ENCODE measurements at regions not wholly inside any gene's neighbourhood (a gene's known extent, or its start where the extent isn't known, plus 50 kb on each side); places are given as distances from the start of the nearest gene placed in this dataset.

DNA sequence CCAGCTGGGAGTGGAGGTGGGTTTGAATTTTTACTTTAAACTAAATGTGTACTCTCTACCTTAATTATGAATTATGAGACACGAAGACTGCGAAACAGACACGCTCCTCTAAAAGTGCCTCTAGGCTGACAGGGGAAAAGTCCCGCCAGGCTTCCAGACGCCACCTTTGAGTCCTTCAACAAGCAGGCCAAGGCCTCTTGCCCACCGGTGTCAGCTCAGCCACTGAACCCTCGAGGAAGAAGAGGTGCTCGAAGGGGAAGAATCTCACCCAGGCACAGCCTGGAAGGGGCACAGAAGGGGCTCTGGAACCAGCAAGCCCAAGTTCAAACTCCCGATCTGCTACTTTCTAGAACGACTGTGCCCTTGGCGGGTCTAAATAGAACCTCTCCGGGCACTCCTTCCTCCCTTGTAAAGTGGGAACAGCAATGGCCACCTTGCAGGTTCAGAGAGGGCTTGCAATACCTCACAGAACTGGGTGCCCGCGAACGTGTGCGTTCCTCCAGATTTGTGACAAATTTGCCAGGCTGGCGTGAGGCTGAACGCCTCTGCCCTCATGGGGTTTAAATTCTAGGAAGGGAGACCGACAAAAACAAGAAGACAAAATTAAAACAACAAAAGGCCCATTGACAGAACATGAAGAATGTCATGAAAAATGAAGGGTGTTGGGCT lies 158.5 kb upstream of the GRK3 start:
- Histone ChIP-seq H3K9me3 (ENCODE audit: low read length) (no peaks in the 10 kb centered on the region), H3K27ac (ENCODE audit: low read length) (no peak overlapping the region), H3K79me2 (replicated peaks; ENCODE audit: insufficient read depth, low read length) (peaks cover 8% of the 10 kb centered on the region), H3K27me3 (ENCODE audit: insufficient read depth, low read depth, low read length) (no peaks in the 10 kb centered on the region), H3K4me2 (ENCODE audit: low read length) (peak overlapping the region; percentile 62), H2AFZ (ENCODE audit: low read depth, low read length) (no peak overlapping the region), H3K9me2 (ENCODE audit: insufficient read depth, low read length) (no peaks in the 10 kb centered on the region), H3K36me3 (ENCODE audit: insufficient read depth, low read length) (no peaks in the 10 kb centered on the region), H3F3A (ENCODE audit: insufficient read depth, low read length, poor library complexity, severe bottlenecking) (no peaks in the 10 kb centered on the region), H3K9ac (ENCODE audit: low read length) (peak overlapping the region; percentile 68), H4K20me1 (ENCODE audit: insufficient read depth) (no peaks in the 10 kb centered on the region), H3K4me3 (ENCODE audit: low read length) (peak overlapping the region; percentile 75)
- TF ChIP-seq MXI1 (conservative IDR thresholded peaks at IDR 0.05; ENCODE audit: poor library complexity, severe bottlenecking), result no peak

GRCh38 chr22:25406510-25407210 lies 157.8 kb upstream of the GRK3 start:
- H3K36me3 ChIP-seq (ENCODE audit: insufficient read depth, low read length), result no peaks in the 10 kb centered on the region
- H3K9ac ChIP-seq (ENCODE audit: low read length), result no peak overlapping the region
- H3K27ac ChIP-seq (ENCODE audit: low read length), result no peak overlapping the region
- no peaks in the 10 kb centered on the region for H3K27me3 ChIP-seq (ENCODE audit: insufficient read depth, low read depth, low read length)
- H3K4me3 ChIP-seq (ENCODE audit: low read length), result no peak overlapping the region
- no peaks in the 10 kb centered on the region for H3K9me2 ChIP-seq (ENCODE audit: insufficient read depth, low read length)
- no peaks in the 10 kb centered on the region for H3K9me3 ChIP-seq (ENCODE audit: low read length)
- no peaks in the 10 kb centered on the region for H3F3A ChIP-seq (ENCODE audit: insufficient read depth, low read length, poor library complexity, severe bottlenecking)
- H3K4me2 ChIP-seq (ENCODE audit: low read length), result no peak overlapping the region
- TF ChIP-seq, protein P1, sequence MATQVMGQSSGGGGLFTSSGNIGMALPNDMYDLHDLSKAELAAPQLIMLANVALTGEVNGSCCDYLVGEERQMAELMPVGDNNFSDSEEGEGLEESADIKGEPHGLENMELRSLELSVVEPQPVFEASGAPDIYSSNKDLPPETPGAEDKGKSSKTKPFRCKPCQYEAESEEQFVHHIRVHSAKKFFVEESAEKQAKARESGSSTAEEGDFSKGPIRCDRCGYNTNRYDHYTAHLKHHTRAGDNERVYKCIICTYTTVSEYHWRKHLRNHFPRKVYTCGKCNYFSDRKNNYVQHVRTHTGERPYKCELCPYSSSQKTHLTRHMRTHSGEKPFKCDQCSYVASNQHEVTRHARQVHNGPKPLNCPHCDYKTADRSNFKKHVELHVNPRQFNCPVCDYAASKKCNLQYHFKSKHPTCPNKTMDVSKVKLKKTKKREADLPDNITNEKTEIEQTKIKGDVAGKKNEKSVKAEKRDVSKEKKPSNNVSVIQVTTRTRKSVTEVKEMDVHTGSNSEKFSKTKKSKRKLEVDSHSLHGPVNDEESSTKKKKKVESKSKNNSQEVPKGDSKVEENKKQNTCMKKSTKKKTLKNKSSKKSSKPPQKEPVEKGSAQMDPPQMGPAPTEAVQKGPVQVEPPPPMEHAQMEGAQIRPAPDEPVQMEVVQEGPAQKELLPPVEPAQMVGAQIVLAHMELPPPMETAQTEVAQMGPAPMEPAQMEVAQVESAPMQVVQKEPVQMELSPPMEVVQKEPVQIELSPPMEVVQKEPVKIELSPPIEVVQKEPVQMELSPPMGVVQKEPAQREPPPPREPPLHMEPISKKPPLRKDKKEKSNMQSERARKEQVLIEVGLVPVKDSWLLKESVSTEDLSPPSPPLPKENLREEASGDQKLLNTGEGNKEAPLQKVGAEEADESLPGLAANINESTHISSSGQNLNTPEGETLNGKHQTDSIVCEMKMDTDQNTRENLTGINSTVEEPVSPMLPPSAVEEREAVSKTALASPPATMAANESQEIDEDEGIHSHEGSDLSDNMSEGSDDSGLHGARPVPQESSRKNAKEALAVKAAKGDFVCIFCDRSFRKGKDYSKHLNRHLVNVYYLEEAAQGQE (IDR thresholded peaks at IDR 0.05; ENCODE audit: borderline replicate concordance), result no peak
- no peak for TF ChIP-seq SMC3 (conservative IDR thresholded peaks at IDR 0.05; ENCODE audit: poor library complexity)
- TF ChIP-seq MXI1 (conservative IDR thresholded peaks at IDR 0.05; ENCODE audit: poor library complexity, severe bottlenecking), result no peak
- H2AFZ ChIP-seq (ENCODE audit: low read depth, low read length), result no peak overlapping the region
- H3K79me2 ChIP-seq (replicated peaks; ENCODE audit: insufficient read depth, low read length), result peaks cover 7% of the 10 kb centered on the region
- no peaks in the 10 kb centered on the region for H4K20me1 ChIP-seq (ENCODE audit: insufficient read depth)

DNA sequence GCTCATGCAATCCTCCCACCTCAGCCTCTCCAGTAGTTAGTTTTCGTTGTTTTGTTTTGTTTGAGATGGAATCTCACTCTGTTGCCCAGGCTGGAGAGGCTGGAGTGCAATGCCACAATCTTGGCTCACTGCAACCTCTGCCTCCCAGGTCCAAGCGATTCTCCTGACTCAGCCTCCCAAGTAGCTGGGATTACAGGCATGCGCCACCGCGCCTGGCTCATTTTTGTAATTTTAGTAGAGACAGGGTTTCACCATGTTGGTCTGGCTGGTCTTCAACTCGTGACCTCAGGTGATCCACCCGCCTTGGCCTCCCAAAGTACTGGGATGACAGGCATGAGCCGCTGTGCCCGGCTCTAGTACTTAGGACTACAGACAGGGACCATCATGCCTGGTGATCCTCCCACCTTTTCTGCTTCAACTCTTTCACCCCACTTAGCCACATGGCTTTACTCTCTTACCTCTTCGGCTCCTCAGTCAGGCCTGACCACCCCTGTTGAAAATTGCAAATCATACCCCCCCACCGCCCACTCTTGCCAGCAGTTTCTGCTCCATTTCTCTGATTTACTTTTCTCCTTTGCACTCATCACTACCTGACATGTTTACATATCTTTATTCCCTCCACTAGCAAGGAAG lies 157.1 kb upstream of the GRK3 start:
- H3K9ac ChIP-seq (ENCODE audit: low read length), result no peak overlapping the region
- no peaks in the 10 kb centered on the region for H3K9me3 ChIP-seq (ENCODE audit: low read length)
- H3F3A ChIP-seq (ENCODE audit: insufficient read depth, low read length, poor library complexity, severe bottlenecking), result no peaks in the 10 kb centered on the region
- no peak overlapping the region for H3K27ac ChIP-seq (ENCODE audit: low read length)
- no peak overlapping the region for H3K4me2 ChIP-seq (ENCODE audit: low read length)
- H3K36me3 ChIP-seq (ENCODE audit: insufficient read depth, low read length), result no peaks in the 10 kb centered on the region
- no peak overlapping the region for H2AFZ ChIP-seq (ENCODE audit: low read depth, low read length)
- H3K9me2 ChIP-seq (ENCODE audit: insufficient read depth, low read length), result no peaks in the 10 kb centered on the region
- H3K79me2 ChIP-seq (replicated peaks; ENCODE audit: insufficient read depth, low read length), result peaks cover under 1% of the 10 kb centered on the region
- TF ChIP-seq, protein P1 (IDR thresholded peaks at IDR 0.05; ENCODE audit: borderline replicate concordance), result no peak
- no peak for TF ChIP-seq SMC3 (conservative IDR thresholded peaks at IDR 0.05; ENCODE audit: poor library complexity)
- TF ChIP-seq RAD21 (conservative IDR thresholded peaks at IDR 0.05), result no peak
- TF ChIP-seq POLR2AphosphoS5 (IDR thresholded peaks at IDR 0.05), result no peak
- TF ChIP-seq CTCF (IDR thresholded peaks at IDR 0.05; ENCODE audit: poor library complexity, severe bottlenecking), result no peak
- no peak for TF ChIP-seq MXI1 (conservative IDR thresholded peaks at IDR 0.05; ENCODE audit: poor library complexity, severe bottlenecking)
- TF ChIP-seq TAF1 (IDR thresholded peaks at IDR 0.05; ENCODE audit: low read depth), result no peak
- no peak for TF ChIP-seq EP300 (conservative IDR thresholded peaks at IDR 0.05; ENCODE audit: poor library complexity, severe bottlenecking)
- TF ChIP-seq EZH2 (IDR thresholded peaks at IDR 0.05; ENCODE audit: borderline replicate concordance, insufficient read depth, low read length, poor library complexity, severe bottlenecking), result no peak
- H3K27me3 ChIP-seq (ENCODE audit: insufficient read depth, low read depth, low read length), result no peaks in the 10 kb centered on the region
- H4K20me1 ChIP-seq (ENCODE audit: insufficient read depth), result no peaks in the 10 kb centered on the region
- H3K4me3 ChIP-seq (ENCODE audit: low read length), result no peak overlapping the region
